Thyroid gland (tissue), 4 donors: ENCODE measurements at regions not wholly inside any gene's neighbourhood (a gene's known extent, or its start where the extent isn't known, plus 50 kb on each side); places are given as distances from the start of the nearest gene placed in this dataset.

Experiments
- CTCF ChIP-seq, 6 experiments: fragments of 200-600 bp in 3 of 6; fragments of 450-650 bp in 3 of 6; sonication (generic) in 3 of 6; IDR thresholded peaks; one replicate each; pipeline ENCODE4 v1.5.1; 2016 to 2019; ENCODE audit warnings: antibody characterized with exemption in 6 of 6, mild to moderate bottlenecking in 2 of 6, inconsistent platforms in 1 of 6, moderate library complexity in 1 of 6
- POLR2A ChIP-seq, 2 donors: fragments of 450-650 bp; IDR thresholded peaks; one replicate each; pipeline ENCODE4 v1.6.1; 2017; ENCODE audit warnings: antibody characterized with exemption in 2 of 2, mild to moderate bottlenecking in 2 of 2, moderate library complexity in 1 of 2

GRCh38 chr12:19992311-19992710 lies 376.0 kb upstream of the PDE3A start:
- TF ChIP-seq CTCF (IDR thresholded peaks at IDR 0.05): no peak
- no peak for TF ChIP-seq POLR2A (IDR thresholded peaks at IDR 0.05)
